Loucy (cell line): ENCODE measurements at regions not wholly inside any gene's neighbourhood (a gene's known extent, or its start where the extent isn't known, plus 50 kb on each side); places are given as distances from the start of the nearest gene placed in this dataset.
"Not testable (repeated sequence)": the region's sequence is repeated elsewhere in the genome, so short reads cannot be mapped to it uniquely, and the experiment has no call there.

Experiments used
- H2AFZ ChIP-seq: fragments of 200-600 bp; sonication (generic); 2 replicates; pipeline ENCODE4 v1.6.0; 2016; ENCODE audit warnings: antibody characterized with exemption, mild to moderate bottlenecking, low read length, moderate library complexity
- H3F3A ChIP-seq: fragments of 200-600 bp; 2 replicates; pipeline ENCODE4 v1.6.0; 2016; ENCODE audit warnings: antibody characterized with exemption, low read depth, mild to moderate bottlenecking
- H3K27me3 ChIP-seq: fragments of 200-600 bp; sonication (generic); 2 replicates; pipeline ENCODE4 v1.6.1; 2014; ENCODE audit warnings: low read length, mild to moderate bottlenecking; ENCODE audit not compliant: insufficient read depth, poor library complexity, severe bottlenecking
- H3K36me3 ChIP-seq: fragments of 200-600 bp; sonication (generic); 2 replicates; pipeline ENCODE4 v1.6.1; 2016; ENCODE audit warnings: low read length; ENCODE audit not compliant: insufficient read depth
- H3K4me1 ChIP-seq: fragments of 200-600 bp; sonication (generic); 2 replicates; pipeline ENCODE4 v1.5.1; 2014; ENCODE audit warnings: low read length, mild to moderate bottlenecking; ENCODE audit not compliant: insufficient read depth, poor library complexity, severe bottlenecking
- H3K4me2 ChIP-seq: fragments of 200-600 bp; sonication (generic); 2 replicates; pipeline ENCODE4 v1.6.0; 2014; ENCODE audit warnings: antibody characterized with exemption, low read length, low read depth, mild to moderate bottlenecking; ENCODE audit not compliant: poor library complexity, severe bottlenecking
- H3K4me3 ChIP-seq: fragments of 200-600 bp; sonication (generic); 2 replicates; pipeline ENCODE4 v1.5.1; 2014; ENCODE audit warnings: low read length, mild to moderate bottlenecking, mixed read lengths; ENCODE audit not compliant: poor library complexity, severe bottlenecking
- H3K79me2 ChIP-seq: fragments of 200-600 bp; sonication (generic); 2 replicates; pipeline ENCODE4 v1.6.1; 2014; ENCODE audit warnings: low read length; ENCODE audit not compliant: insufficient read depth
- H3K9ac ChIP-seq: fragments of 200-600 bp; sonication (generic); 2 replicates; pipeline ENCODE4 v1.6.0; 2014; ENCODE audit warnings: mild to moderate bottlenecking, low read depth, low read length, moderate library complexity; ENCODE audit not compliant: poor library complexity, severe bottlenecking
- H3K9me2 ChIP-seq: fragments of 200-600 bp; sonication (generic); replicated peaks from 2 replicates; pipeline ENCODE4 v1.6.1; 2016; ENCODE audit warnings: low read depth, low read length, mixed read lengths
- H3K9me3 ChIP-seq: fragments of 200-600 bp; sonication (generic); 2 replicates; pipeline ENCODE4 v1.6.1; 2014; ENCODE audit warnings: mild to moderate bottlenecking, antibody characterized with exemption, low read length, low read depth; ENCODE audit not compliant: insufficient read depth
- H4K20me1 ChIP-seq: fragments of 200-600 bp; sonication (generic); 2 replicates; pipeline ENCODE4 v1.6.0; 2014; ENCODE audit warnings: antibody characterized with exemption, low read length, mild to moderate bottlenecking; ENCODE audit not compliant: insufficient read depth, poor library complexity, severe bottlenecking
- EZH2phosphoT487 ChIP-seq: fragments of 200-600 bp; IDR thresholded peaks from 2 replicates; pipeline ENCODE4 v1.6.1; 2018; ENCODE audit warnings: antibody characterized with exemption, mild to moderate bottlenecking, moderate library complexity, borderline replicate concordance
- TF ChIP-seq, protein P1 (sequence below): fragments of 200-600 bp; sonication (generic); conservative IDR thresholded peaks from 2 replicates; pipeline ENCODE4 v1.5.1; 2014; ENCODE audit warnings: mild to moderate bottlenecking, antibody characterized with exemption, low read length

DNA sequence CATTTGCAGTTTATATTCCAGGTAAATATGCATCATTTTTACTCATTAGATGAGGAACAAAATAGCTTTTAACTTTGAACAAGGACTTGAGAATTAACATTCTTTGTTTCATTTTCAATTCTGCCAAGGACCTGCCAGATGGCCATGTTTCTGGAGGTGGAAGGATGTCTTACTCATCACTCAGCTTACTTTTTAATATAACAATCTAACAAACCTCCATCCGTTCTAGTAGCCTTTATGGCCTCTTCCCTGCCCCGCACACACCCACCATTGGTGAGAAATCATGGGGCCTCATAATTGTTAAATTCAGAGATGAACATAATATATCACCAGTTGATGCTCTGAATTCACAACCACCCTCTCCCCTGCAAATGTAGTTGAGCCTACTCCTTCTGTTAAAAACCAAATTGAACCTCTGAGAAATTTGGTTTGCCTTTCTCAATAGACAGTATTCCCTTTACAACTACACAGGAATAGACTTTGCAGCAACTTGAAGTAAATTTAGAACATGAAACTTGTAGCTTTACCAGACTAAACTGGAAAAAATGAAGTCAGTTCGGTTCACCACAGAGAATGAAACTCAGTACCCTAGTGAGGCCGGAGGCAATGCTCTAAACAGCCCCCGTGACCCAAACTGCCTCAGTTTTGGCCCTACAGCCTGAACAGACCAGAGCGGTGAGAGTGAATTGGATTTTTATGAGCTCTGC is 50.1 kb upstream of the ACSL4 start:
- TF ChIP-seq, protein P1, sequence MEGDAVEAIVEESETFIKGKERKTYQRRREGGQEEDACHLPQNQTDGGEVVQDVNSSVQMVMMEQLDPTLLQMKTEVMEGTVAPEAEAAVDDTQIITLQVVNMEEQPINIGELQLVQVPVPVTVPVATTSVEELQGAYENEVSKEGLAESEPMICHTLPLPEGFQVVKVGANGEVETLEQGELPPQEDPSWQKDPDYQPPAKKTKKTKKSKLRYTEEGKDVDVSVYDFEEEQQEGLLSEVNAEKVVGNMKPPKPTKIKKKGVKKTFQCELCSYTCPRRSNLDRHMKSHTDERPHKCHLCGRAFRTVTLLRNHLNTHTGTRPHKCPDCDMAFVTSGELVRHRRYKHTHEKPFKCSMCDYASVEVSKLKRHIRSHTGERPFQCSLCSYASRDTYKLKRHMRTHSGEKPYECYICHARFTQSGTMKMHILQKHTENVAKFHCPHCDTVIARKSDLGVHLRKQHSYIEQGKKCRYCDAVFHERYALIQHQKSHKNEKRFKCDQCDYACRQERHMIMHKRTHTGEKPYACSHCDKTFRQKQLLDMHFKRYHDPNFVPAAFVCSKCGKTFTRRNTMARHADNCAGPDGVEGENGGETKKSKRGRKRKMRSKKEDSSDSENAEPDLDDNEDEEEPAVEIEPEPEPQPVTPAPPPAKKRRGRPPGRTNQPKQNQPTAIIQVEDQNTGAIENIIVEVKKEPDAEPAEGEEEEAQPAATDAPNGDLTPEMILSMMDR, result no peak
- no peak for TF ChIP-seq EZH2phosphoT487
- Histone ChIP-seq H2AFZ (peak overlapping the region; percentile 60; the same call in 1 of the 2 replicates), H3K4me2 (peak overlapping the region; percentile 17)

DNA sequence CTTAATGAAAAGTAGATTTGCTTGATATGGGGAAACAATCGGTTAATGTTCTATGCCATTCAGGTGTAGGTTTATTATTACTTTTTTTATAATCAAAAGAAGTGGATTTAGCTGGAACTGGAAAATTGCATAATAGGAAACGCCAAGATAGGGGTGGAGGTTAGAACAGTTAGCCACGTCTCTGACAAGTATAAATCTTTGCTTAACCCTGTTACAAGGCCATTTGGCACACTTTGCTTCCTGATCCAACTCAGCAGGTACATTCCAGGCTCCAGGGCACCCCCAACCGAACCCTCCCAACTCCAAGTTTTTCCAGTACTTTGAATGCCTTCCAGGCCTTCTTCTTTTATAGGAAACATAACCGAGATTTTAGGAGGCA is 50.6 kb upstream of the ACSL4 start:
- Histone ChIP-seq H2AFZ (no peak overlapping the region), H3F3A (no peaks in the 10 kb centered on the region), H3K79me2 (no peaks in the 10 kb centered on the region), H3K4me2 (no peak overlapping the region), H4K20me1 (no peaks in the 10 kb centered on the region), H3K9ac (no peak overlapping the region), H3K36me3 (no peaks in the 10 kb centered on the region), H3K4me1 (peaks cover 8% of the 10 kb centered on the region), H3K9me2 (no peaks in the 10 kb centered on the region), H3K9me3 (no peaks in the 10 kb centered on the region), H3K4me3 (no peak overlapping the region), H3K27me3 (no peaks in the 10 kb centered on the region)
- TF ChIP-seq EZH2phosphoT487, result no peak
- TF ChIP-seq, protein P1, result no peak

More for the DNA sequence above, 50.1 kb upstream of the ACSL4 start:
- Histone ChIP-seq H3K4me1 (peaks cover 8% of the 10 kb centered on the region), H3K9me3 (no peaks in the 10 kb centered on the region), H3K4me3 (no peak overlapping the region), H3K9me2 (no peaks in the 10 kb centered on the region), H4K20me1 (no peaks in the 10 kb centered on the region), H3K9ac (no peak overlapping the region), H3K36me3 (no peaks in the 10 kb centered on the region), H3K79me2 (no peaks in the 10 kb centered on the region), H3F3A (no peaks in the 10 kb centered on the region), H3K27me3 (no peaks in the 10 kb centered on the region)

DNA sequence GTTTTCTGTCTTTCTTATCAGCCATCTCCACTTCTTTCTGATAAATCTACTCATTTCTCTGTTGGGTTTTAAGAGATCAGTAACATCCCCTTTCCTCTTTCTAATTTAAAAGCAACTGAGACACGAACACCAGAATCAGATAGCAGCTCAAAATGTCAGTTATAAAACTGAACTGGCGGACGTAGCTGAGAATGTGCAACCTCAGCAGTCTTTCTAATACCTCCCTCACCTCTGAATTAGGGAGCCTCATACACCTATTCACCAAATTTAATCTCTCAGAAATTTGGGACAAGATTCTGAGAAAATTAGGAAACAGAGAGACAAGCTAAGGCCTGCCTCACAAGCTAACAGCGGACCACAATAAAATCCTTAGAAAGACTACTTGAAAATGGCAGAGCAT is 52.0 kb upstream of the ACSL4 start:
- no peaks in the 10 kb centered on the region for H3K27me3 ChIP-seq
- H2AFZ ChIP-seq, result no peak overlapping the region
- H3K9me2 ChIP-seq, result no peaks in the 10 kb centered on the region
- no peaks in the 10 kb centered on the region for H3F3A ChIP-seq
- H3K9ac ChIP-seq, result no peak overlapping the region
- no peaks in the 10 kb centered on the region for H3K36me3 ChIP-seq
- H3K79me2 ChIP-seq, result no peaks in the 10 kb centered on the region
- H3K4me2 ChIP-seq, result no peak overlapping the region
- no peaks in the 10 kb centered on the region for H4K20me1 ChIP-seq
- H3K4me1 ChIP-seq, result peaks cover 8% of the 10 kb centered on the region
- no peaks in the 10 kb centered on the region for H3K9me3 ChIP-seq
- H3K4me3 ChIP-seq, result no peak overlapping the region
- TF ChIP-seq, protein P1, result no peak
- TF ChIP-seq EZH2phosphoT487, result no peak

DNA sequence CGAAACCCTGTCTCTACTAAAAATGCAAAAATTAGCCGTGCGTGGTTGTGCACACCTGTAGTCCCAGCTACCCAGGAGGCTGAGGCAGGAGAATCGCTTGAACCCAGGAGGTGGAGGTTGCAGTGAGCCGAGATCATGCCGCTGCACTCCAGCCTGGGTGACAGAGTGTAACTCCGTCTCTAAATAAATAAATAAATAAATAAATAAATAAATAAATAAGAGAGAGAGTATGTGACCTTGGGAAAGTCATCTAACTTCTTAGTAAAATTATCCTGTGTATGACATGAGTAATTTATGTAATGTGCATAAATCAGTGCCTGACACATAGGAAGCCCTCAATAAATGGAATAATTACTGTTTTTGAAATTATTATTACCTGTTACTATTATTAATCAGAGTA is 57.5 kb upstream of the ACSL4 start:
- not testable (repeated sequence) for H3K4me2 ChIP-seq, H3K36me3 ChIP-seq, H3K4me1 ChIP-seq, H2AFZ ChIP-seq, H3F3A ChIP-seq, H4K20me1 ChIP-seq, H3K4me3 ChIP-seq, H3K9me3 ChIP-seq, H3K9ac ChIP-seq, H3K79me2 ChIP-seq, H3K27me3 ChIP-seq, H3K9me2 ChIP-seq
